ENCODE measurements at regions not wholly inside any gene's neighbourhood (a gene's known extent, or its start where the extent isn't known, plus 50 kb on each side); places are given as distances from the start of the nearest gene placed in this dataset.

GRCh38 chrX:97909245-97909644, 1025.5 kb downstream of the RPA4 start:
- no peak for TF ChIP-seq CTCF (conservative IDR thresholded peaks at IDR 0.05 in 1 of 2, IDR thresholded peaks at IDR 0.05 in 1 of 2; ENCODE audit: extremely low read depth in 1 of 2, insufficient read depth in 1 of 2, low read depth in 1 of 2, low read length in 2 of 2)
- TF ChIP-seq EZH2 (IDR thresholded peaks at IDR 0.05; ENCODE audit: borderline replicate concordance, low read length), result no peak

Data from mammary epithelial cell (primary cell).